OCI-LY7 (cell line): ENCODE measurements at regions not wholly inside any gene's neighbourhood (a gene's known extent, or its start where the extent isn't known, plus 50 kb on each side); places are given as distances from the start of the nearest gene placed in this dataset.

Experiments
- EZH2phosphoT487 ChIP-seq: fragments of 200-600 bp; sonication (generic); IDR thresholded peaks from 2 replicates; pipeline ENCODE4 v1.6.1; 2018; ENCODE audit warnings: low read depth, borderline replicate concordance, mild to moderate bottlenecking, mixed run types, antibody characterized with exemption, low read length, moderate library complexity, mixed read lengths
- TF ChIP-seq, protein P1 (sequence below): fragments of 200-600 bp; sonication (generic); conservative IDR thresholded peaks from 2 replicates; pipeline ENCODE4 v1.5.1; 2014; ENCODE audit warnings: mild to moderate bottlenecking, antibody characterized with exemption, low read length, moderate library complexity, mixed read lengths

DNA sequence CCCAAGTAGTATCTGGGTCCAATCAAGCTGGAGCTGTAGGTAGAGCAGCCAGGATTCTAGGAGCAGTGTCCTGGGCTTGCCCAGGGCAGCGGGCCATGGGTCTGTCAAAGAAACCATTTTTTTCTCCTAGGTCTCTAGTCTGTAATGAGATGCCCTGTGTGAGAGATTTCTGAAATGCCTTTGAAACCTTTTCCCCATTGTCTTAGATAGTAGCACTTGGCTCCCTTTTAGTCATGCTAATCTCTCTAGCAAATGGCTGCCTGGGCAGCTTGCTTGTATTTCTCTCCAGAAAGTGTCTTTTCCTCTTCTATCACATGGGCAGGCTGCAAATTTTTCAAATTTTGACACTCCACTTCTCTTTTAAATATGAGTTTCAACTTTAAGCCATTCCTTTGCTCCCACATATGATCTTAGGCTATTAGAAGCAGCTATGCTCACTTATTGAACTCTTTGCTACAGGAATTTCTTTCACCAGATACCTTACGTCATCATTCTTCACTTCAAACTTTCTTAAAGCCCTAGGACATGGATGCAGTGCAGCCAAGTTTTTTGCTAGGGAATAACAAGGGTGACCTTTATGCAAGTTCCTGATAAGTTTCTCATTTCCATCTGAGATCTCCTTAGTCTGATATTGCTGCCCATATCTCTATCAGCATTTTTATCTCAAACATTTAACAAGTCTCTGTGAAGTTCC is 890.2 kb upstream of the VRK2 start:
- TF ChIP-seq, protein P1, sequence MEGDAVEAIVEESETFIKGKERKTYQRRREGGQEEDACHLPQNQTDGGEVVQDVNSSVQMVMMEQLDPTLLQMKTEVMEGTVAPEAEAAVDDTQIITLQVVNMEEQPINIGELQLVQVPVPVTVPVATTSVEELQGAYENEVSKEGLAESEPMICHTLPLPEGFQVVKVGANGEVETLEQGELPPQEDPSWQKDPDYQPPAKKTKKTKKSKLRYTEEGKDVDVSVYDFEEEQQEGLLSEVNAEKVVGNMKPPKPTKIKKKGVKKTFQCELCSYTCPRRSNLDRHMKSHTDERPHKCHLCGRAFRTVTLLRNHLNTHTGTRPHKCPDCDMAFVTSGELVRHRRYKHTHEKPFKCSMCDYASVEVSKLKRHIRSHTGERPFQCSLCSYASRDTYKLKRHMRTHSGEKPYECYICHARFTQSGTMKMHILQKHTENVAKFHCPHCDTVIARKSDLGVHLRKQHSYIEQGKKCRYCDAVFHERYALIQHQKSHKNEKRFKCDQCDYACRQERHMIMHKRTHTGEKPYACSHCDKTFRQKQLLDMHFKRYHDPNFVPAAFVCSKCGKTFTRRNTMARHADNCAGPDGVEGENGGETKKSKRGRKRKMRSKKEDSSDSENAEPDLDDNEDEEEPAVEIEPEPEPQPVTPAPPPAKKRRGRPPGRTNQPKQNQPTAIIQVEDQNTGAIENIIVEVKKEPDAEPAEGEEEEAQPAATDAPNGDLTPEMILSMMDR = no peak
- TF ChIP-seq EZH2phosphoT487 = no peak
